ENCODE measurements at regions not wholly inside any gene's neighbourhood (a gene's known extent, or its start where the extent isn't known, plus 50 kb on each side); places are given as distances from the start of the nearest gene placed in this dataset.
"Not testable (repeated sequence)": the region's sequence is repeated elsewhere in the genome, so short reads cannot be mapped to it uniquely, and the experiment has no call there.

DNA sequence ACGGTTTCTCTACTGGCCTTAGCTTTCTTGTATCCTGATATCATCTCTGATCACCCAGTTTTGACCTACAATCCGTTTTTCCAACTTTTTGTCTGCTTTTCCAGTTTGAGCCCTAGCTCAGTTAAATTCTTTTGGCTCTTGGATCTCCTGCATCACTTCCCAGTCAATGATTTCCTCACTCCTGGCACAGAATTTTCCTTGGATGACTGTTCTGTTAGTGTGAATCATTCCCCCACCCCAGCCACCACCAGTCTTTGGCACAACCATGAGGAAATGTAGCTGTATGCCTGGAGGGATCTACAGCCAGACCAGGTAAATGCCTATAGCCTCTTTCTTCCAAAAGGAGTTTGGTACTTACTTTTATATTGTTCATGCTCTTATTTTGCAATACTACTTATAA, 187.2 kb upstream of the PTGFR start:
- TF ChIP-seq, protein P1, sequence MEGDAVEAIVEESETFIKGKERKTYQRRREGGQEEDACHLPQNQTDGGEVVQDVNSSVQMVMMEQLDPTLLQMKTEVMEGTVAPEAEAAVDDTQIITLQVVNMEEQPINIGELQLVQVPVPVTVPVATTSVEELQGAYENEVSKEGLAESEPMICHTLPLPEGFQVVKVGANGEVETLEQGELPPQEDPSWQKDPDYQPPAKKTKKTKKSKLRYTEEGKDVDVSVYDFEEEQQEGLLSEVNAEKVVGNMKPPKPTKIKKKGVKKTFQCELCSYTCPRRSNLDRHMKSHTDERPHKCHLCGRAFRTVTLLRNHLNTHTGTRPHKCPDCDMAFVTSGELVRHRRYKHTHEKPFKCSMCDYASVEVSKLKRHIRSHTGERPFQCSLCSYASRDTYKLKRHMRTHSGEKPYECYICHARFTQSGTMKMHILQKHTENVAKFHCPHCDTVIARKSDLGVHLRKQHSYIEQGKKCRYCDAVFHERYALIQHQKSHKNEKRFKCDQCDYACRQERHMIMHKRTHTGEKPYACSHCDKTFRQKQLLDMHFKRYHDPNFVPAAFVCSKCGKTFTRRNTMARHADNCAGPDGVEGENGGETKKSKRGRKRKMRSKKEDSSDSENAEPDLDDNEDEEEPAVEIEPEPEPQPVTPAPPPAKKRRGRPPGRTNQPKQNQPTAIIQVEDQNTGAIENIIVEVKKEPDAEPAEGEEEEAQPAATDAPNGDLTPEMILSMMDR (IDR thresholded peaks at IDR 0.05): no peak
- TF ChIP-seq EZH2 (IDR thresholded peaks at IDR 0.05): no peak
- no peak for TF ChIP-seq EZH2phosphoT487 (IDR thresholded peaks at IDR 0.05)
- Mint-ChIP-seq H3K27me3 (ENCODE audit: insufficient read depth, low read depth) (no peaks in the 10 kb centered on the region), H3K4me3 (no peak overlapping the region), H3K36me3 (no peaks in the 10 kb centered on the region), H3K9me3 (no peaks in the 10 kb centered on the region), H3K27ac (no peak overlapping the region), H3K4me1 (no peaks in the 10 kb centered on the region)
- Histone ChIP-seq H3K4me3 (no peak overlapping the region), H2AFZ (replicated peaks) (no peak overlapping the region), H3K79me2 (ENCODE audit: low read depth) (no peaks in the 10 kb centered on the region), H3K9ac (no peak overlapping the region), H3K36me3 (no peaks in the 10 kb centered on the region), H3K27ac (no peak overlapping the region), H4K20me1 (ENCODE audit: low read depth) (no peaks in the 10 kb centered on the region), H3K9me3 (ENCODE audit: low read depth) (no peaks in the 10 kb centered on the region), H3K4me2 (no peak overlapping the region), H3K4me1 (no peaks in the 10 kb centered on the region), H3K27me3 (no peaks in the 10 kb centered on the region), H3F3A (ENCODE audit: low read depth) (no peaks in the 10 kb centered on the region)
- DNase-seq (ENCODE audit: low spot score): no peak

- no peaks in the 10 kb centered on the region for H3K4me1 ChIP-seq
- H4K20me1 ChIP-seq (ENCODE audit: low read depth): no peaks in the 10 kb centered on the region
- no peak overlapping the region for H2AFZ ChIP-seq (replicated peaks)
- DNase-seq (ENCODE audit: low spot score): no peak
- Mint-ChIP-seq H3K27me3 (ENCODE audit: insufficient read depth, low read depth) (no peaks in the 10 kb centered on the region), H3K9me3 (no peaks in the 10 kb centered on the region), H3K36me3 (no peaks in the 10 kb centered on the region), H3K27ac (no peak overlapping the region), H3K4me3 (no peak overlapping the region), H3K4me1 (no peaks in the 10 kb centered on the region)
- H3K4me3 ChIP-seq: no peak overlapping the region
- no peak overlapping the region for H3K9ac ChIP-seq
- H3F3A ChIP-seq (ENCODE audit: low read depth): no peaks in the 10 kb centered on the region
- no peaks in the 10 kb centered on the region for H3K9me3 ChIP-seq (ENCODE audit: low read depth)
- no peak overlapping the region for H3K4me2 ChIP-seq
- H3K36me3 ChIP-seq: no peaks in the 10 kb centered on the region
- TF ChIP-seq EZH2phosphoT487 (IDR thresholded peaks at IDR 0.05) (no peak), EZH2 (IDR thresholded peaks at IDR 0.05) (no peak)
- TF ChIP-seq, protein P1 (IDR thresholded peaks at IDR 0.05): no peak
- no peak overlapping the region for H3K27ac ChIP-seq
- no peaks in the 10 kb centered on the region for H3K79me2 ChIP-seq (ENCODE audit: low read depth)
- no peaks in the 10 kb centered on the region for H3K27me3 ChIP-seq
Observed at GRCh38 chr1:78304341-78304740, 186.4 kb upstream of the PTGFR start.

GRCh38 chr1:78304761-78305160, 186.0 kb upstream of the PTGFR start:
- no peak overlapping the region for H3K4me3 Mint-ChIP-seq
- no peak overlapping the region for H3K27ac Mint-ChIP-seq
- H3K4me1 ChIP-seq: no peaks in the 10 kb centered on the region
- no peak for DNase-seq (ENCODE audit: low spot score)
- no peak overlapping the region for H3K4me2 ChIP-seq
- H3K27me3 Mint-ChIP-seq (ENCODE audit: insufficient read depth, low read depth): no peaks in the 10 kb centered on the region
- no peak overlapping the region for H2AFZ ChIP-seq (replicated peaks)
- no peaks in the 10 kb centered on the region for H3F3A ChIP-seq (ENCODE audit: low read depth)
- no peaks in the 10 kb centered on the region for H3K79me2 ChIP-seq (ENCODE audit: low read depth)
- H3K36me3 Mint-ChIP-seq: no peaks in the 10 kb centered on the region
- no peaks in the 10 kb centered on the region for H3K27me3 ChIP-seq
- TF ChIP-seq, protein P1 (IDR thresholded peaks at IDR 0.05): no peak
- TF ChIP-seq EZH2 (IDR thresholded peaks at IDR 0.05) (no peak), EZH2phosphoT487 (IDR thresholded peaks at IDR 0.05) (no peak)
- no peaks in the 10 kb centered on the region for H3K4me1 Mint-ChIP-seq
- H3K4me3 ChIP-seq: no peak overlapping the region
- no peaks in the 10 kb centered on the region for H3K36me3 ChIP-seq
- no peak overlapping the region for H3K27ac ChIP-seq
- no peaks in the 10 kb centered on the region for H3K9me3 ChIP-seq (ENCODE audit: low read depth)
- H4K20me1 ChIP-seq (ENCODE audit: low read depth): no peaks in the 10 kb centered on the region
- H3K9me3 Mint-ChIP-seq: no peaks in the 10 kb centered on the region
- no peak overlapping the region for H3K9ac ChIP-seq

GRCh38 chr1:78310261-78310660, 180.5 kb upstream of the PTGFR start:
- H3K27me3 Mint-ChIP-seq (ENCODE audit: insufficient read depth, low read depth); H3K9me3 ChIP-seq (ENCODE audit: low read depth); H3K4me1 Mint-ChIP-seq; H3F3A ChIP-seq (ENCODE audit: low read depth); H3K9ac ChIP-seq; H3K27ac ChIP-seq; H3K4me1 ChIP-seq; H3K36me3 ChIP-seq; H3K27me3 ChIP-seq; H3K4me3 Mint-ChIP-seq; DNase-seq (ENCODE audit: low spot score); H3K4me3 ChIP-seq; H3K9me3 Mint-ChIP-seq; H3K36me3 Mint-ChIP-seq; H3K4me2 ChIP-seq; H3K79me2 ChIP-seq (ENCODE audit: low read depth); H4K20me1 ChIP-seq (ENCODE audit: low read depth); H3K27ac Mint-ChIP-seq: not testable (repeated sequence)
- peak overlapping the region; percentile 10 for H2AFZ ChIP-seq (replicated peaks)
